RWPE2 (cell line): ENCODE measurements at regions not wholly inside any gene's neighbourhood (a gene's known extent, or its start where the extent isn't known, plus 50 kb on each side); places are given as distances from the start of the nearest gene placed in this dataset.

Experiments
- ATAC-seq: fragments of 200-7000 bp; cut with Tn5 transposase; 3 replicates; pipeline ENCODE4 v1.9.1; 2021; ENCODE audit warnings: low read depth
- DNase-seq: peaks from one replicate; pipeline ENCODE4 v3.0.0-alpha.2; 2020; ENCODE audit warnings: low spot score
- H3K27ac ChIP-seq: fragments of 450-650 bp; 2 replicates; pipeline ENCODE4 v1.5.1; 2017; ENCODE audit warnings: mild to moderate bottlenecking; ENCODE audit not compliant: poor library complexity, severe bottlenecking
- H3K27me3 ChIP-seq: fragments of 250-450 bp; sonication (Bioruptor Pico); 2 replicates; pipeline ENCODE4 v1.5.1; 2021; ENCODE audit warnings: mild to moderate bottlenecking, moderate library complexity; ENCODE audit not compliant: insufficient read depth, poor library complexity, severe bottlenecking
- H3K36me3 ChIP-seq: fragments of 250-450 bp; sonication (Bioruptor Pico); 2 replicates; pipeline ENCODE4 v1.5.1; 2020; ENCODE audit warnings: low read depth, mild to moderate bottlenecking, moderate library complexity
- H3K4me1 ChIP-seq: fragments of 250-450 bp; sonication (Bioruptor Pico); 2 replicates; pipeline ENCODE4 v1.5.1; 2021; ENCODE audit warnings: mild to moderate bottlenecking, moderate library complexity; ENCODE audit not compliant: insufficient read depth, poor library complexity, severe bottlenecking
- H3K4me3 ChIP-seq: fragments of 250-450 bp; sonication (Bioruptor Pico); 2 replicates; pipeline ENCODE4 v1.5.1; 2021; ENCODE audit warnings: mild to moderate bottlenecking, moderate library complexity; ENCODE audit not compliant: severe bottlenecking
- H3K9me3 ChIP-seq: fragments of 250-450 bp; sonication (Bioruptor Pico); 2 replicates; pipeline ENCODE4 v1.5.1; 2021; ENCODE audit warnings: mild to moderate bottlenecking, moderate library complexity; ENCODE audit not compliant: severe bottlenecking
- CTCF ChIP-seq: fragments of 450-650 bp; IDR thresholded peaks from one replicate; pipeline ENCODE4 v1.5.1; 2017; ENCODE audit warnings: mild to moderate bottlenecking, moderate library complexity; ENCODE audit not compliant: poor library complexity, severe bottlenecking

- Histone ChIP-seq H3K9me3 (no peaks in the 10 kb centered on the region), H3K4me3 (no peak overlapping the region), H3K27me3 (no peaks in the 10 kb centered on the region), H3K36me3 (no peaks in the 10 kb centered on the region), H3K27ac (no peak overlapping the region), H3K4me1 (no peaks in the 10 kb centered on the region)
- DNase-seq: no peak
- no peak for ATAC-seq
- TF ChIP-seq CTCF: no peak
Measured at GRCh38 chr1:79430437-79430836, 423.9 kb upstream of the ADGRL4 start.

- ATAC-seq (no peak), DNase-seq (no peak)
- TF ChIP-seq CTCF: no peak
- no peaks in the 10 kb centered on the region for H3K4me1 ChIP-seq
- H3K27me3 ChIP-seq: no peaks in the 10 kb centered on the region
- H3K36me3 ChIP-seq: no peaks in the 10 kb centered on the region
- H3K9me3 ChIP-seq: no peaks in the 10 kb centered on the region
- H3K4me3 ChIP-seq: no peak overlapping the region
- no peak overlapping the region for H3K27ac ChIP-seq
Measured at GRCh38 chr1:79422726-79423125, 416.2 kb upstream of the ADGRL4 start.

GRCh38 chr1:79398501-79398900, 392.0 kb upstream of the ADGRL4 start:
- no peak for DNase-seq
- Histone ChIP-seq H3K4me3 (no peak overlapping the region), H3K27ac (no peak overlapping the region), H3K27me3 (no peaks in the 10 kb centered on the region), H3K4me1 (no peaks in the 10 kb centered on the region), H3K36me3 (no peaks in the 10 kb centered on the region), H3K9me3 (no peaks in the 10 kb centered on the region)
- ATAC-seq: no peak
- TF ChIP-seq CTCF: no peak

- no peaks in the 10 kb centered on the region for H3K9me3 ChIP-seq
- no peak for TF ChIP-seq CTCF
- DNase-seq (no peak), ATAC-seq (no peak)
- H3K27ac ChIP-seq: no peak overlapping the region
- no peaks in the 10 kb centered on the region for H3K36me3 ChIP-seq
- no peaks in the 10 kb centered on the region for H3K4me1 ChIP-seq
- no peak overlapping the region for H3K4me3 ChIP-seq
- H3K27me3 ChIP-seq: no peaks in the 10 kb centered on the region
Measured at GRCh38 chr1:79396901-79397300, 390.4 kb upstream of the ADGRL4 start.

- no peaks in the 10 kb centered on the region for H3K27me3 ChIP-seq
- no peaks in the 10 kb centered on the region for H3K4me1 ChIP-seq
- DNase-seq (no peak), ATAC-seq (no peak)
- no peaks in the 10 kb centered on the region for H3K36me3 ChIP-seq
- no peak for TF ChIP-seq CTCF
- no peak overlapping the region for H3K4me3 ChIP-seq
- no peaks in the 10 kb centered on the region for H3K9me3 ChIP-seq
- no peak overlapping the region for H3K27ac ChIP-seq
Measured at GRCh38 chr1:79388694-79389361, 382.3 kb upstream of the ADGRL4 start.
